CD8-positive, alpha-beta memory T cell (primary cell): ENCODE measurements at regions not wholly inside any gene's neighbourhood (a gene's known extent, or its start where the extent isn't known, plus 50 kb on each side); places are given as distances from the start of the nearest gene placed in this dataset.
"Not testable (repeated sequence)": the region's sequence is repeated elsewhere in the genome, so short reads cannot be mapped to it uniquely, and the experiment has no call there.

Source experiments
- CTCF ChIA-PET: fragments of 350-600 bp; sonication (Branson Sonifier 250); formaldehyde crosslinking; loops from one replicate; lab custom pipeline; 2021; ENCODE audit warnings: antibody characterized with exemption; lab: Charles Lee
- POLR2A ChIA-PET: fragments of 350-600 bp; sonication (Branson Sonifier 250); formaldehyde crosslinking; loops from one replicate; lab custom pipeline; 2021; ENCODE audit warnings: antibody characterized with exemption; lab: Charles Lee
- DNase-seq, 5 donors: peaks; one replicate each; pipeline versions ENCODE4 v3.0.0 to v3.0.0-alpha.2; 2020 to 2022; ENCODE audit warnings: mixed read lengths in 1 of 5
- H3K27ac ChIP-seq: one replicate; pipeline ENCODE4 v1.7.0; 2013; ENCODE audit warnings: low read depth, mild to moderate bottlenecking, low read length, moderate library complexity
- H3K27me3 ChIP-seq: 2 replicates; pipeline ENCODE4 v1.7.0; 2013; ENCODE audit warnings: low read length, mild to moderate bottlenecking; ENCODE audit not compliant: insufficient read depth, poor library complexity, severe bottlenecking
- H3K36me3 ChIP-seq: 2 replicates; pipeline ENCODE4 v1.7.0; 2013; ENCODE audit warnings: mild to moderate bottlenecking, low read length, moderate library complexity; ENCODE audit not compliant: insufficient read depth
- H3K4me1 ChIP-seq: 2 replicates; pipeline ENCODE4 v1.7.0; 2013; ENCODE audit warnings: mild to moderate bottlenecking, low read length, moderate library complexity; ENCODE audit not compliant: insufficient read depth
- H3K4me3 ChIP-seq: 2 replicates; pipeline ENCODE4 v1.7.0; 2013; ENCODE audit warnings: mild to moderate bottlenecking, low read length
- H3K9me3 ChIP-seq: 2 replicates; pipeline ENCODE4 v1.7.0; 2013; ENCODE audit warnings: mild to moderate bottlenecking, low read length
- H3K27ac Mint-ChIP-seq, 8 donors: one replicate each; pipeline ENCODE4 v1.8.0; 2020 to 2021; ENCODE audit warnings: mixed read lengths in 8 of 8, mild to moderate bottlenecking in 6 of 8, inconsistent platforms in 3 of 8, moderate library complexity in 3 of 8
- H3K27me3 Mint-ChIP-seq, 2 donors: one replicate each; pipeline ENCODE4 v1.8.0; 2020 to 2021; ENCODE audit warnings: mixed read lengths in 2 of 2, mild to moderate bottlenecking in 1 of 2, moderate library complexity in 1 of 2
- H3K36me3 Mint-ChIP-seq, 3 donors: one replicate each; pipeline ENCODE4 v1.8.0; 2020 to 2021; ENCODE audit warnings: mixed read lengths in 3 of 3, inconsistent platforms in 1 of 3, mild to moderate bottlenecking in 1 of 3
- H3K4me1 Mint-ChIP-seq, 3 donors: one replicate each; pipeline ENCODE4 v1.8.0; 2020 to 2021; ENCODE audit warnings: mixed read lengths in 3 of 3, inconsistent platforms in 1 of 3, mild to moderate bottlenecking in 1 of 3
- H3K4me3 Mint-ChIP-seq, 7 donors: one replicate each; pipeline ENCODE4 v1.8.0; 2020 to 2021; ENCODE audit warnings: mixed read lengths in 7 of 7, mild to moderate bottlenecking in 6 of 7, moderate library complexity in 4 of 7, inconsistent platforms in 2 of 7
- H3K9me3 Mint-ChIP-seq, 5 donors: one replicate each; pipeline ENCODE4 v1.8.0; 2020 to 2022; ENCODE audit warnings: mixed read lengths in 5 of 5, mild to moderate bottlenecking in 3 of 5, moderate library complexity in 2 of 5, inconsistent platforms in 1 of 5

GRCh38 chr7:149960863-149961262 lies 87.1 kb downstream of the ATP6V0E2 start:
- peaks cover 13 to 25% (median 22%) of the 10 kb centered on the region in 5 donors for H3K9me3 Mint-ChIP-seq
- H3K4me3 ChIP-seq, H3K36me3 Mint-ChIP-seq, POLR2A ChIA-PET, H3K27me3 Mint-ChIP-seq, H3K27ac ChIP-seq, H3K36me3 ChIP-seq, H3K4me1 ChIP-seq, H3K27me3 ChIP-seq, CTCF ChIA-PET: not testable (repeated sequence)
- H3K4me1 Mint-ChIP-seq, result peaks cover 12 to 21% (median 15%) of the 10 kb centered on the region in 3 donors
- H3K27ac Mint-ChIP-seq, result peak overlapping the region; percentile 24 to 95 (median 74)
- peaks cover 17% of the 10 kb centered on the region for H3K9me3 ChIP-seq
- peak in 2 of 5 donors; percentile 27 to 31 for DNase-seq
- peak overlapping the region in 1 of 7 donors; percentile 36 for H3K4me3 Mint-ChIP-seq

DNA sequence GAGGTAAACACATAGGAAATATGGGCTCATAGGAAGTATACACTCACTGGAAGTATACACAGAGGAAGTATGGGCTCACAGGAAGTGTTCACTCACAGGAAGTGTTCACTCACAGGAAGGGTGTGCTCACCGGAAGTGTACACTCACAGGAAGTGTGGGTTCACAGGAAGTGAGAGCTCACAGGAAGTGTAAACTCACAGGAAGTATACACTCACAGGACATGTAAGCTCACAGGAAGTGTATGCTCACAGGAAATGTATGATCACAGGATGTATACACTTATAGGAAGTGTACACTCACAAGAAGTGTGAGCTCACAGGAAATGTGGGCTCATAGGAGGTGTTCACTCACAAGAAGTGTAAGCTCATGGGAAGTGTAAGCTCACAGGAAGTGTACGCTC lies 88.1 kb downstream of the ATP6V0E2 start:
- peak in 3 of 5 donors; percentile 36 to 54 (median 39) for DNase-seq
- H3K4me3 Mint-ChIP-seq, H3K27me3 Mint-ChIP-seq, H3K27me3 ChIP-seq, CTCF ChIA-PET, H3K36me3 Mint-ChIP-seq, POLR2A ChIA-PET, H3K27ac ChIP-seq, H3K36me3 ChIP-seq, H3K4me1 ChIP-seq, H3K4me3 ChIP-seq: not testable (repeated sequence)
- peaks cover 17% of the 10 kb centered on the region for H3K9me3 ChIP-seq
- Mint-ChIP-seq H3K27ac (peak overlapping the region in 7 of 8 donors; percentile 43 to 90 (median 64)), H3K4me1 (peaks cover 12 to 21% (median 15%) of the 10 kb centered on the region in 3 donors), H3K9me3 (peaks cover 13 to 25% (median 22%) of the 10 kb centered on the region in 5 donors)

GRCh38 chr7:149962685-149963319 lies 89.0 kb downstream of the ATP6V0E2 start:
- peaks cover 12 to 21% (median 15%) of the 10 kb centered on the region in 3 donors for H3K4me1 Mint-ChIP-seq
- H3K27me3 Mint-ChIP-seq, CTCF ChIA-PET, DNase-seq, POLR2A ChIA-PET, H3K27ac ChIP-seq, H3K27me3 ChIP-seq, H3K36me3 Mint-ChIP-seq, H3K4me1 ChIP-seq, H3K36me3 ChIP-seq, H3K4me3 ChIP-seq: not testable (repeated sequence)
- H3K9me3 Mint-ChIP-seq, result peaks cover 13 to 25% (median 22%) of the 10 kb centered on the region in 5 donors
- peak overlapping the region in 1 of 7 donors; percentile 65 for H3K4me3 Mint-ChIP-seq
- peaks cover 17% of the 10 kb centered on the region for H3K9me3 ChIP-seq
- peak overlapping the region in 3 of 8 donors; percentile 34 to 79 (median 54) for H3K27ac Mint-ChIP-seq

GRCh38 chr7:149963985-149964384 lies 90.2 kb downstream of the ATP6V0E2 start:
- H3K36me3 Mint-ChIP-seq, POLR2A ChIA-PET, CTCF ChIA-PET: not testable (repeated sequence)

DNA sequence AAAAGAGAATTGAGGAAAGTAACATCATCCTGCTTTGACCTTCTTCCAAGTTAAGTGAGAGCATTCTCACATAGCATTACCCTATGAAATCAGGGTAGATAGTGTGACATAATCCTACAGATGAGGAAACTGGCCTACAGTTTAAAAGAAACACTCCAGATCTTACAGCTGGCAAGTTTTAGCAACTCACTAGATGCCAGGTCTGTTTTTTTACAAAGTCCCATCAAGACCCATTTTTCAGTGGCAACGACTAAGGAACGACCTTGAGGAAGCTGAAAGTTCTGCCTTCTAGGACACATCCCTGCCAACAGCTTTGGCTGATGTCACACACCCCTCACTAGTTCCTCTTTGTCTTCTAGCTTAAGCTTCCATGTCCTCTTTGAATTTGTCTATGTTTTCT lies 92.7 kb downstream of the ATP6V0E2 start:
- H3K27ac ChIP-seq, CTCF ChIA-PET, H3K36me3 Mint-ChIP-seq, H3K9me3 ChIP-seq, H3K4me1 ChIP-seq, POLR2A ChIA-PET, H3K36me3 ChIP-seq, H3K27me3 ChIP-seq, H3K27me3 Mint-ChIP-seq, DNase-seq, H3K27ac Mint-ChIP-seq, H3K4me3 ChIP-seq, H3K4me3 Mint-ChIP-seq: not testable (repeated sequence)
- Mint-ChIP-seq H3K9me3 (peaks cover 3 to 13% (median 9%) of the 10 kb centered on the region in 5 donors), H3K4me1 (peaks cover 5 to 11% (median 6%) of the 10 kb centered on the region in 3 donors)

More at GRCh38 chr7:149963985-149964384, 90.2 kb downstream of the ATP6V0E2 start:
- peaks cover 17% of the 10 kb centered on the region for H3K9me3 ChIP-seq
- H3K36me3 ChIP-seq, H3K27ac Mint-ChIP-seq, DNase-seq, H3K27me3 ChIP-seq, H3K4me1 ChIP-seq, H3K4me3 Mint-ChIP-seq, H3K27me3 Mint-ChIP-seq, H3K4me3 ChIP-seq, H3K27ac ChIP-seq: not testable (repeated sequence)
- peaks cover 13 to 25% (median 22%) of the 10 kb centered on the region in 5 donors for H3K9me3 Mint-ChIP-seq
- peaks cover 12 to 21% (median 15%) of the 10 kb centered on the region in 3 donors for H3K4me1 Mint-ChIP-seq

- H3K9me3 Mint-ChIP-seq, H3K27me3 ChIP-seq, H3K9me3 ChIP-seq, DNase-seq, H3K27ac ChIP-seq, H3K36me3 ChIP-seq, H3K36me3 Mint-ChIP-seq, H3K4me3 Mint-ChIP-seq, POLR2A ChIA-PET, H3K4me3 ChIP-seq, H3K27ac Mint-ChIP-seq, H3K4me1 Mint-ChIP-seq, H3K4me1 ChIP-seq, CTCF ChIA-PET: not testable (repeated sequence)
- peaks cover 12 to 31% of the 10 kb centered on the region in 2 donors for H3K27me3 Mint-ChIP-seq
Measured at GRCh38 chr7:149972977-149973376, 99.2 kb downstream of the ATP6V0E2 start.

GRCh38 chr7:149973681-149974080 lies 99.9 kb downstream of the ATP6V0E2 start:
- H3K36me3 ChIP-seq, H3K27me3 ChIP-seq, H3K36me3 Mint-ChIP-seq, H3K9me3 ChIP-seq, H3K9me3 Mint-ChIP-seq, CTCF ChIA-PET, H3K27ac ChIP-seq, H3K4me3 ChIP-seq, H3K4me1 Mint-ChIP-seq, DNase-seq, POLR2A ChIA-PET, H3K4me3 Mint-ChIP-seq, H3K4me1 ChIP-seq, H3K27ac Mint-ChIP-seq: not testable (repeated sequence)
- peaks cover 12 to 31% of the 10 kb centered on the region in 2 donors for H3K27me3 Mint-ChIP-seq

- H3K27ac ChIP-seq, H3K4me1 ChIP-seq, H3K9me3 ChIP-seq, H3K4me1 Mint-ChIP-seq, DNase-seq, POLR2A ChIA-PET, H3K4me3 Mint-ChIP-seq, H3K36me3 Mint-ChIP-seq, H3K4me3 ChIP-seq, H3K36me3 ChIP-seq, H3K27me3 ChIP-seq, CTCF ChIA-PET, H3K9me3 Mint-ChIP-seq: not testable (repeated sequence)
- Mint-ChIP-seq H3K27ac (peak overlapping the region in 1 of 8 donors; percentile 7), H3K27me3 (peaks cover 10 to 27% of the 10 kb centered on the region in 2 donors)
Measured at GRCh38 chr7:149975608-149976007, 101.8 kb downstream of the ATP6V0E2 start.
